ENCODE measurements at regions not wholly inside any gene's neighbourhood (a gene's known extent, or its start where the extent isn't known, plus 50 kb on each side); places are given as distances from the start of the nearest gene placed in this dataset.

GRCh38 chr2:128791985-128792320 lies 473.3 kb upstream of the HS6ST1 start:
- TF ChIP-seq POLR2A (IDR thresholded peaks at IDR 0.05): no peak
- no peak for TF ChIP-seq CTCF (IDR thresholded peaks at IDR 0.05 in 4 of 5, conservative IDR thresholded peaks at IDR 0.05 in 1 of 5)
- Histone ChIP-seq H3K9me3 (no peaks in the 10 kb centered on the region), H3K27me3 (no peaks in the 10 kb centered on the region), H3K4me3 (no peak overlapping the region), H3K4me1 (no peaks in the 10 kb centered on the region), H3K36me3 (no peaks in the 10 kb centered on the region), H3K27ac (no peak overlapping the region)
- in situ Hi-C loops (cut with MboI; ENCODE audit: low sequenced_read_pairs in 4 of 4) (no loop called here), intact Hi-C loops (cut with DNase I; ENCODE audit: low total_unique reads) (no loop called here)
- DNase-seq (no peak), ATAC-seq (no peak)

- Histone ChIP-seq H3K4me1 (no peaks in the 10 kb centered on the region), H3K27ac (no peak overlapping the region), H3K4me3 (no peak overlapping the region), H3K27me3 (no peaks in the 10 kb centered on the region), H3K36me3 (no peaks in the 10 kb centered on the region), H3K9me3 (no peaks in the 10 kb centered on the region)
- in situ Hi-C loops (cut with MboI; ENCODE audit: low sequenced_read_pairs in 4 of 4): no loop called here
- no peak for ATAC-seq
- no peak for TF ChIP-seq POLR2A (IDR thresholded peaks at IDR 0.05)
- TF ChIP-seq CTCF (IDR thresholded peaks at IDR 0.05 in 4 of 5, conservative IDR thresholded peaks at IDR 0.05 in 1 of 5): no peak
- no peak for DNase-seq
- intact Hi-C loops (cut with DNase I; ENCODE audit: low total_unique reads): no loop called here
These were observed 473.9 kb upstream of the HS6ST1 start for GRCh38 chr2:128792476-128793054.

GRCh38 chr2:128793404-128793803 lies 474.7 kb upstream of the HS6ST1 start:
- no peak overlapping the region for H3K27ac ChIP-seq
- ATAC-seq (no peak), DNase-seq (no peak)
- in situ Hi-C loops (cut with MboI; ENCODE audit: low sequenced_read_pairs in 4 of 4): no loop called here
- H3K9me3 ChIP-seq: no peaks in the 10 kb centered on the region
- no peaks in the 10 kb centered on the region for H3K36me3 ChIP-seq
- TF ChIP-seq CTCF (IDR thresholded peaks at IDR 0.05 in 4 of 5, conservative IDR thresholded peaks at IDR 0.05 in 1 of 5): no peak
- TF ChIP-seq POLR2A (IDR thresholded peaks at IDR 0.05): no peak
- H3K27me3 ChIP-seq: no peaks in the 10 kb centered on the region
- intact Hi-C loops (cut with DNase I; ENCODE audit: low total_unique reads): no loop called here
- H3K4me1 ChIP-seq: peaks cover 6% of the 10 kb centered on the region in 2 donors
- no peak overlapping the region for H3K4me3 ChIP-seq

GRCh38 chr2:128794285-128794684 lies 475.6 kb upstream of the HS6ST1 start:
- no peaks in the 10 kb centered on the region for H3K27me3 ChIP-seq
- ATAC-seq: no peak
- H3K4me1 ChIP-seq: peaks cover 13 to 14% of the 10 kb centered on the region in 2 donors
- in situ Hi-C loops (cut with MboI; ENCODE audit: low sequenced_read_pairs in 4 of 4): no loop called here
- no peak overlapping the region for H3K27ac ChIP-seq
- no peak overlapping the region for H3K4me3 ChIP-seq
- no peaks in the 10 kb centered on the region for H3K36me3 ChIP-seq
- TF ChIP-seq POLR2A (IDR thresholded peaks at IDR 0.05) (no peak), CTCF (IDR thresholded peaks at IDR 0.05 in 4 of 5, conservative IDR thresholded peaks at IDR 0.05 in 1 of 5) (no peak)
- DNase-seq: no peak
- intact Hi-C loops (cut with DNase I; ENCODE audit: low total_unique reads): no loop called here
- no peaks in the 10 kb centered on the region for H3K9me3 ChIP-seq

- Histone ChIP-seq H3K4me1 (peaks cover 17 to 18% of the 10 kb centered on the region in 2 donors), H3K4me3 (no peak overlapping the region), H3K36me3 (no peaks in the 10 kb centered on the region), H3K27ac (no peak overlapping the region), H3K9me3 (no peaks in the 10 kb centered on the region), H3K27me3 (no peaks in the 10 kb centered on the region)
- intact Hi-C loops (cut with DNase I; ENCODE audit: low total_unique reads): no loop called here
- TF ChIP-seq CTCF (IDR thresholded peaks at IDR 0.05 in 4 of 5, conservative IDR thresholded peaks at IDR 0.05 in 1 of 5) (no peak), POLR2A (IDR thresholded peaks at IDR 0.05) (no peak)
- in situ Hi-C loops (cut with MboI; ENCODE audit: low sequenced_read_pairs in 4 of 4): no loop called here
- no peak for ATAC-seq
- no peak for DNase-seq
These were observed 477.7 kb upstream of the HS6ST1 start for GRCh38 chr2:128796321-128796720.
